NCI-H1105 (cell line): ENCODE measurements at regions not wholly inside any gene's neighbourhood (a gene's known extent, or its start where the extent isn't known, plus 50 kb on each side); places are given as distances from the start of the nearest gene placed in this dataset.

Experiments
- DNase-seq: peaks from one replicate; lab custom pipeline; 2025; lab: John Stamatoyannopoulos, UW

DNA sequence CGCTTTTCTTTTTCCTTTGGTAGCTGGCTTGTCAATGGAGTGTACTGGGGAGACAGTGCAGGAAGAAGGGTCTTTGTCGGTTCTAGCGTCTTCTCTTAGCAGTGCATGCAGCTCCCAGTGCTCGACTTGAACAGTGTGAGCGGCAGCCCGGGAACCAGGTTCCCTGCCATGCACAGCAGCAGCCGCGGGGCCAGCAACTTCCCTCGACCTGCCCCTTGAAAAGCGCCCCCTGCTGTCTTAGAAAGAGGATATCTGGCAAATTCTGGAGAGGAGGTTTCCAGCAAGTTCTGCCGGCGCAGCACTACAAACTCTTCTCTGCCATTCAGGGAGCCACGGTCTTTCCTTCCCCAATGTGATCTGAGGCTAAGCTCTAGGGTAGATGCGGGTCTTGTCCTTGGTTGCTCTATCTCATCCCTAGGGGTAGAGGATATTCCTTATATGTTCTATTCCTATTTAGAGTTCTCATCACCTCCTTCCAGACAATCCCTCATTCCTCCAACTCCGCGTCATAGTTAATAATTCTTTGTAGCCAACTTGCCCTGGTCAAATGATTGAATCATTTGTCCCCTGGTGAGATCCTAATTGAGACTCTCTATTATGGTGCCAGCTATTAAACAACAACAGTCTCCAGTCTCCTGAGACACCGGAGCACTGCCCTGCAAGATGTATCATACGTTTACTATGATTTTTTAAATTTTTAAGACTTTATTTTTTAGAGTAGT, 451.3 kb downstream of the PMP22 start:
- DNase-seq, result peak; percentile 6

- no peak for DNase-seq
These were observed 456.7 kb downstream of the PMP22 start for GRCh38 chr17:14808425-14808824.

DNA sequence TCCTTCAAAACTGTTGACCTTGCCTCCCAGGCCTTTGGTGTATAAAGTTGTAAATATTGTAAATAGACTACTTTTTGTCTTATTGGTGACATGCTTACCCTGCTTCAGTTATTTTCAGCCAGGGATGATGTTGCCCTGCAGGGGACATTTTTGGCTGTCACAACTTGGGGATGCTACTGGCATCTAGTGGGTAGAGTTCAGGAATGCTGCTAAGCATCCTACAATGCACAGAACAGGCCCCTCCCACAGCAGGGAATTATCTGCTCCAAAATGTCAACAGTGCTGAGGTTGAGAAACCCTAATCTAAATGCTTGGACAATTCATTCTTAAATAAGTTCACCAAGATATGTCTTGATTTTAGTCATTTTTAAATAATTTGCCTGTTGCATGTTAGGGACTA, 459.8 kb downstream of the PMP22 start:
- no peak for DNase-seq

DNA sequence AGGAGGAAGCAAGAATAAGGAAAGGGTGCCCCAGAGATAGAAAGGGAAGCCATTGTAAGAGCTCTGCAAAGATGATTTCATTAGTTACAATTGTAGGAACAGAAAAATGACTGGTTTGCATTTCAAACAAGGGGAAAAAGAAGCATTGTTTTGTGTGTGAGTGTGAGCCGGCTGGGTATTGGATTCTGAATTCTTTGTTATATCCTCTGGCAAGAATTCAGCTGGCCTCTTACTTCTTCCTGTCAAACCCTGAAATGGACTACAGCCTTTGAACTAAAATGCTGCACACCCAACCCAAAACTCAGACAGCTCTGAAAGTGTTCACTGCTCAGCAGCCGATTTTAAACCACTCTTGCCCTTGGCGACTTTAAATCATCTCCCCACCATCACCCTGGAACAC, 461.3 kb downstream of the PMP22 start:
- DNase-seq, result no peak

DNA sequence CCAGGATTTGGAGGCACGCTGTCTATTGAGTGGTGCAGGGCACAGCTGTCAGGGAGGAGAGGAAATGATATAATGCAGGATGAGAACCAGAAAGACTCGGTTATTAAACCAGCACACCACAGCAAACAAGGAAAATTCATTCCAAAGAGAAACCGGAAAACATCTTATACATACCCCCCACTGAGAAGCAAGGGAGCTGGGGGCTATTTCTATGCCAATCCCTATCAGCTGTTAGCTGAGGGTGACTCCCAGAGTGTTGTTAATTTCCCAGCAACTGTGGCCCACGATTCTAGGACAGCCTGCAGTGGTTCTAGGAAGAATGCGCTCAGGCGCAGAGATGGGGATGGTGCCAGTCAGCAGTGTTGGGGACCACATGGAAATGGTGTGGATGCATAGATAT, 467.3 kb downstream of the PMP22 start:
- no peak for DNase-seq

GRCh38 chr17:14797021-14797420, 468.1 kb downstream of the PMP22 start:
- no peak for DNase-seq

DNA sequence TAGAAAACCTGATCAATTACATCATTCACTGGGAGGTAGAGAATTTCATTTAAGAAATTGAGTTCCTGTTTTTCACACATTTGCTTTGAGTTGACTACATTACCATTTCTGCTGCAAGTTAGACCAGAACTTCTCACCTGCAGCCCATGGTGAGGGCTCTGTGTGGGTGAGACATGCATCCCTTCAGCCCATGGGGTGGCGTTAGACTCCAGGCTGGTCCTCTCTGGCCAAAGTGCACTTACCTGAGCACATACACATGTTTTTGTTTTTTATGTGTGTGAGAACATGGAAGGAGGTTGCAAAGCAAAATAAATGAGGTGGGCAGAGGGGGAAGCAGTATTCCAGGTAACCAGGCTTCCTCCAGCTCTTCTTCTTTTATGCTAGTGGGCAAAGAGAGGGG, 470.2 kb downstream of the PMP22 start:
- DNase-seq, result no peak

- DNase-seq, result no peak
These were observed 471.9 kb downstream of the PMP22 start for GRCh38 chr17:14793237-14793636.

GRCh38 chr17:14792746-14793145, 472.4 kb downstream of the PMP22 start:
- no peak for DNase-seq

DNA sequence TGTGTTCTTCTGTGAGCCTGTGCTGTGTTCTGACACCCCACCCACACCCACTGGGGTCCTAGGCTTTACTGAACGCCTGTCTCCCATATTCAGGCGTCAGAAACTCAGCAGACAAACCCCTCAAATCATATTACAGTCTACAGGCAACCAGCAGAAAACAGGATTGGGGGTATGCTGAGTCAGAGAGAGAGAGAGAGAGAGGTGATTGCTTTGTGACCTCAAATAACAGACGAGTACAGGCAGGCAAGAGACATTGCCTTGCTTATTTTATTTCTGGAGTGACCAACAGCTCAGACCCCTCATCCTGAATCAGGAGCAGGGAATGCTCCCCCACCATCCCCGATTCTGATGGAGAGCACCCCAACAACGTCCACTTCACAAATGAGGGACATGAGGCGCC, 473.9 kb downstream of the PMP22 start:
- DNase-seq, result no peak

DNA sequence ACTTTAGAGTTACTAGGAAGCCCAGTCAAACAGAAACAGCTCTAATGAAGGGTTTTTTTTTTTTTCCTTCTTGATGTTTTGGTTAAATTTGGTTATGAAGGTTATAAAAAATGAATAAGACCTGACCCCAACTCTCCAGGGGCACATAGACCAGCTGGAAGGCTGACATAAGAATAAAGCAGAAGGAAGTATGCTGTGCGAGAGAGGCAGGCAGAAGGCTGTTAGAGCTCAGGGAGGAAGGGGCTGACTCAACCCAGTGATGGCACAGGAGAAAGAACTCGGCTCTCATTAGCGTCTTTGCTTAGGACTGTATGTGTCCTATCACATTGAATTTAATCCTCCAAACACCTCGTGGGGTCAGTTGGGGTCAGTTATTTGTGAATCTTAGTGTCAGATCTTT, 474.6 kb downstream of the PMP22 start:
- DNase-seq, result no peak

GRCh38 chr17:14784997-14785696, 480.0 kb downstream of the PMP22 start:
- no peak for DNase-seq

- no peak for DNase-seq
These were observed 480.2 kb downstream of the HS3ST3B1 start for GRCh38 chr17:14781123-14781522.

GRCh38 chr17:14780097-14780651, 479.3 kb downstream of the HS3ST3B1 start:
- DNase-seq, result no peak

- DNase-seq, result no peak
These were observed 478.4 kb downstream of the HS3ST3B1 start for GRCh38 chr17:14779241-14779640.

DNA sequence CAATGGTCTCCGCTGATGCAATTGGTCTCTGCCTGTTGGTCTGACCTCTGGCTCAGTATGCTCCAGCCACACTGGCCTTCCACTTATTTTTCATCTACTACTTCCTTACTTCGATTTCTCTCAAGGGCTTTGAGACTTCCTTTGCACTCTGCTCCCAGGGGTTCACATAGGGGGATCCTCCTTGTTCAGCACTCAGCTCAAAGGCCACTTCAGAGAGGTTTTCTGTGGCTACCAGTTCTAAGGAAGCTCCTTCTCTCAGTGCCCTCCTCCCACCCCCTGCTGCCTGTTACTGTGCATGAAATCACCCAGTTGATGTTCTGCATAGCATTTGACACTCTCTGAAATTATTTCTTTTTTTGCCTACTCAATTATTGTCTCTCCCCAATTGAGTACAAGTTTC, 476.4 kb downstream of the HS3ST3B1 start:
- DNase-seq, result no peak

DNA sequence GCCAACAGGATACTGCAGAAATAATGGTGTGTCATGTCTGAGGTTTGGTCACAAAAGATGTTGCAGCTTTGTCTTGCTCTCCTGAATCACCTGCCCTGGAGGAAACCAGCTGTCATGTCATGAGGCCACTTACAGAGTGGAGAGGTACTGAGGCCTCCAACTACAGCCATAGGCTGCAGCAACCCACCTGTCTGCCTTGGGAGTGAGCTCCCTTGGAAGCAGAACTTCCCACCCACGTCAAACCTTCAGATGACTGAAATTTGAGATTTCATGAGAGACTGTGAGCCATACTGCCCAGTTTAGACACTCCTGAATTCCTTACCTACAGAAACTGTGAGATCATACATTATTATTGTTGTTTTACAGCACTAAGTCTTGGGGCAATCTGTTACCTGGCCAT, 475.9 kb downstream of the HS3ST3B1 start:
- DNase-seq, result no peak

GRCh38 chr17:14775731-14776492, 475.0 kb downstream of the HS3ST3B1 start:
- DNase-seq, result no peak

DNA sequence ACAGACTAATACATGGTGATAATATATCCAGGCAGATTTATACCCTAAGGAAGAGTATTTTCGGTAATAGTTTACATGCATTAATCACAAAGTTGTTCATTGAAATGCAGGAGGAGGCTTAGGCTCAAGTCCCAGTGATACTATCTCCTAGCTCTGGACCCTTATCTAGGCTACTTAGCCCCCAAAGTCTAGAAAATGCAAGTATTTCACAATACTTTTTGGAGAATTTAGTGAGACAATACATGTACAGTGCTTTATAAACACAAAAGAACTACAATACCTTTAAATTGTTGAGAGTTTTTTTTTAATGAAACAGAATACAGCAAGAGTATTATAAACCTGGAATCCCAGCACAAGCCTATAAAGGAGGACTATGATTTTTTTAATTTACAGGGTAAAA, 473.9 kb downstream of the HS3ST3B1 start:
- no peak for DNase-seq

DNA sequence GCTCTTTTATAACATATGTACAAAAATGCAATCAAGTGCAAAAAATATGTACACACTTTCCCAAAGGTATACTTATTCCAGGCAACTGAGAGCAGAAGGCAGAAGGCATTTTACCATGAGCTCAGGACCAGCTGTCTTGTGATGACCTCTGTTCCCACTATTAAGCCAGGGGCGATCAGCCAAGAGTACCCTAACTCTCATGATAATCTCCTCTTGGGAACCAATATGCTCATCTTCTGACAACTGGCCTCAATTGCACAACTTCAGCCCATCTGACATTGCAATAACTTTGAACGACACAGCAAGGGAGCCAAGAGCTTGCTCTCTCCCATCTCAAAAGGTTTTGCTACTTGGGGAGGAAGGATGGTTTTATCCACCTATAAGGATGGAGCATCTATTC, 471.9 kb downstream of the HS3ST3B1 start:
- DNase-seq, result no peak

GRCh38 chr17:14771543-14771942, 470.7 kb downstream of the HS3ST3B1 start:
- no peak for DNase-seq

- DNase-seq, result no peak
These were observed 468.0 kb downstream of the HS3ST3B1 start for GRCh38 chr17:14768923-14769322.
